Immature natural killer cell (primary cell): ENCODE measurements at regions not wholly inside any gene's neighbourhood (a gene's known extent, or its start where the extent isn't known, plus 50 kb on each side); places are given as distances from the start of the nearest gene placed in this dataset.
A peak's percentile ranks its signal among the peaks of the same experiment; 100 is the strongest.

ENCODE experiments used
- DNase-seq, 3 donors: peaks; one replicate each; pipeline ENCODE4 v3.0.0; 2022; ENCODE audit warnings: mixed read lengths in 1 of 3
- H3K27ac Mint-ChIP-seq, 6 donors: one replicate each; pipeline ENCODE4 v1.8.0; 2020; ENCODE audit warnings: mixed read lengths in 6 of 6, mild to moderate bottlenecking in 5 of 6, inconsistent platforms in 4 of 6, moderate library complexity in 3 of 6
- H3K27me3 Mint-ChIP-seq, 3 donors: one replicate each; pipeline ENCODE4 v1.8.0; 2020 to 2021; ENCODE audit warnings: low read depth in 3 of 3, mild to moderate bottlenecking in 3 of 3, mixed read lengths in 3 of 3, moderate library complexity in 3 of 3, inconsistent platforms in 1 of 3
- H3K36me3 Mint-ChIP-seq, 3 donors: one replicate each; pipeline ENCODE4 v1.8.0; 2020; ENCODE audit warnings: mixed read lengths in 3 of 3, inconsistent platforms in 2 of 3, mild to moderate bottlenecking in 2 of 3
- H3K4me1 Mint-ChIP-seq, 2 donors: one replicate each; pipeline ENCODE4 v1.8.0; 2020; ENCODE audit warnings: inconsistent platforms in 2 of 2, mild to moderate bottlenecking in 2 of 2, mixed read lengths in 2 of 2, moderate library complexity in 1 of 2
- H3K4me3 Mint-ChIP-seq, 5 donors: one replicate each; pipeline ENCODE4 v1.8.0; 2020; ENCODE audit warnings: mild to moderate bottlenecking in 5 of 5, mixed read lengths in 5 of 5, inconsistent platforms in 3 of 5, moderate library complexity in 3 of 5
- H3K9me3 Mint-ChIP-seq, 6 donors: one replicate each; pipeline ENCODE4 v1.8.0; 2020; ENCODE audit warnings: mild to moderate bottlenecking in 6 of 6, mixed read lengths in 6 of 6, inconsistent platforms in 4 of 6, moderate library complexity in 3 of 6

DNA sequence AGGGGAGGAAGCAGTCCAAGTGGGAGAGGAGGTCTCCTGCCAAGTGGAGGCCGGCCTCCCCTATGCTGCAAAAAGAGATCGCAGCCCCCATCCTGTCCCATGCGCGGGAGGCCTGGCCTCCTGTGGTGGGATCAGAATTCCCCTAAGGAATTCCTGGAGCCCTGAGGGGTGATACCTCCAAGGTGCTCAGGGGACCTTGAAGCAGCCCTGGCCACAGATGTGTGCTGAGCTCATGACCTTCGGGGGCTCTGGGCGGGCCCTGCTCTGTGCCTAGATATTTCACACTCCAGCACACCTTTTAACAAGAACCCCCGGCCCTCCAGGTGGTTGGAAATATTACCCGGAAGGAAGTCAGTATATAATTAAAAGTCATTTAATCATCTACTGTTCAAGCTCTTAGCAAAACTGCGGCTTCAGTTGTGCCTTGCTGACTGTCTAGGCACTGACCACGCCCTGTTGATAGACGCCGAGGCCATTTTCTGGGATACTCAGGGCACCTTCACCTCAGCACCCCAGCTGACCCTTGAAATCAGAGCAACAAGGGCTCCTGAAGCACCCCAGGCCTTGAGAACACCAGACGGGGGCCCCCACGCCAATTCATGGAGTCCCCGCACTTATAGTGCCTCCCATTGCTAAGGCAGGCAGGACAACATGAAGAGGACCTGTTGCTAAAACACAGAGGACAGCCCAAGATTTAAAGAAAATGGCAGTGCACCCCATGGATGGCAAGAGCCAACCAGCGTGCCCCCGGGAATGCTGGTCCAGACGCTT is 119.1 kb downstream of the NDUFA10 start:
- Mint-ChIP-seq H3K4me1 (peaks cover 0 to 3% of the 10 kb centered on the region in 2 donors), H3K36me3 (no peaks in the 10 kb centered on the region), H3K27ac (no peak overlapping the region), H3K9me3 (no peaks in the 10 kb centered on the region), H3K4me3 (no peak overlapping the region), H3K27me3 (peaks cover 0 to 2% (median 2%) of the 10 kb centered on the region in 3 donors)
- no peak for DNase-seq

- Mint-ChIP-seq H3K4me1 (peaks cover 0 to 1% of the 10 kb centered on the region in 2 donors), H3K27ac (no peak overlapping the region), H3K27me3 (peaks cover 0 to 2% (median 0%) of the 10 kb centered on the region in 3 donors), H3K9me3 (no peaks in the 10 kb centered on the region), H3K36me3 (no peaks in the 10 kb centered on the region), H3K4me3 (no peak overlapping the region)
- DNase-seq, result no peak
Measured at GRCh38 chr2:239905306-239905705, 119.8 kb downstream of the NDUFA10 start.

GRCh38 chr2:239904496-239904895 is 120.6 kb downstream of the NDUFA10 start:
- DNase-seq, result no peak
- H3K36me3 Mint-ChIP-seq, result no peaks in the 10 kb centered on the region

DNA sequence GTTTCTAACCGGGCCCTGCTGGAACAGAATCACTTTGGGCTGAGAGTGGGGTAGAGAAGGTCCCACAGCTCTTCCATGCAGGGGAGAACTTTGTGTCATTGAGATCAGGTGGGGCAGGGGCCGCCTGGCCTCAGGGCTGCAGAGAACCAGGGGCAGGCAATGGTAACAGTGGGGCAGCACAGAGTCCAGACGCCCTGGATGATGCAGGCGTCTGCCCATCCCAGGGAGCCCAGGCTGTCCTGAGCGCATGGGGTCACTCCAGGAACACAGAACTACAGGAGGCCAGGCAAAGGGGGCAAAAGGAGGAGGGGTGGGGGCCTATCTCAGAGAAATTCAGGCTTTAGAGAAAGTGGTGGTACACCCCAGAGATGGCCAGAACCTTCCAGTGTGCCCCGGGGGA is 121.3 kb downstream of the NDUFA10 start:
- H3K9me3 Mint-ChIP-seq, result no peaks in the 10 kb centered on the region
- no peak overlapping the region for H3K27ac Mint-ChIP-seq
- peaks cover 2 to 3% (median 2%) of the 10 kb centered on the region in 3 donors for H3K27me3 Mint-ChIP-seq
- no peaks in the 10 kb centered on the region for H3K36me3 Mint-ChIP-seq
- H3K4me3 Mint-ChIP-seq, result no peak overlapping the region
- DNase-seq, result no peak
- no peaks in the 10 kb centered on the region for H3K4me1 Mint-ChIP-seq

More at GRCh38 chr2:239904496-239904895, 120.6 kb downstream of the NDUFA10 start:
- Mint-ChIP-seq H3K4me3 (no peak overlapping the region), H3K27me3 (peaks cover 2% of the 10 kb centered on the region in 3 donors), H3K27ac (no peak overlapping the region), H3K9me3 (no peaks in the 10 kb centered on the region), H3K4me1 (no peaks in the 10 kb centered on the region)

DNA sequence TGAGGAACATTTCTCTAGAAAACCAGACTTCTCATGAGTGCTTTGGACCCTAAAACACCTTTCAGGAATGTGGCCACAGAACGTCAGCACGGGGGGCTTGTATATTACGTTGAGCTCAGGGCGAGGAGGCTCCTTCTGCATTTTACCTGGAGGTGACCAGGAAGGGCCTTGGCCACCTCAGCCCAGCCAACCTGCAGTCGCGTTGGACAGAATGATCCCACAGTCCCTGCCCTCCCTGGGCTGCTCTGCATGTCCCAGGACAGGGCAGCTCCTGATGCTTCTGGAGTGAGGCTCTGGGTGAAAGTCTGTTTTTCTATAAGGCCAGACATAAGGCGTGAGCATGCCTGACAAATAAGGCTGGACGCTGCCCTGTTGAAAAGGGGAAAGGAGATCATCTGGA is 121.9 kb downstream of the NDUFA10 start:
- peaks cover 0 to 3% (median 0%) of the 10 kb centered on the region in 6 donors for H3K9me3 Mint-ChIP-seq
- no peaks in the 10 kb centered on the region for H3K36me3 Mint-ChIP-seq
- no peak overlapping the region for H3K27ac Mint-ChIP-seq
- H3K4me1 Mint-ChIP-seq, result peaks cover 0 to 1% of the 10 kb centered on the region in 2 donors
- DNase-seq, result no peak
- peaks cover 2 to 3% (median 2%) of the 10 kb centered on the region in 3 donors for H3K27me3 Mint-ChIP-seq
- no peak overlapping the region for H3K4me3 Mint-ChIP-seq

- DNase-seq, result no peak
- Mint-ChIP-seq H3K4me1 (peaks cover 0 to 1% of the 10 kb centered on the region in 2 donors), H3K36me3 (no peaks in the 10 kb centered on the region), H3K27ac (no peak overlapping the region), H3K9me3 (peaks cover 0 to 3% (median 0%) of the 10 kb centered on the region in 6 donors), H3K4me3 (no peak overlapping the region), H3K27me3 (peaks cover 2 to 3% (median 2%) of the 10 kb centered on the region in 3 donors)
Measured at GRCh38 chr2:239902749-239903201, 122.4 kb downstream of the NDUFA10 start.

GRCh38 chr2:239898292-239898925 is 126.7 kb downstream of the NDUFA10 start:
- no peaks in the 10 kb centered on the region for H3K36me3 Mint-ChIP-seq
- DNase-seq, result no peak
- no peak overlapping the region for H3K27ac Mint-ChIP-seq
- H3K4me1 Mint-ChIP-seq, result peaks cover 0 to 1% of the 10 kb centered on the region in 2 donors
- H3K9me3 Mint-ChIP-seq, result peaks cover 0 to 3% (median 0%) of the 10 kb centered on the region in 6 donors
- peaks cover 3 to 9% (median 5%) of the 10 kb centered on the region in 3 donors for H3K27me3 Mint-ChIP-seq
- peak overlapping the region in 1 of 5 donors; percentile 32 for H3K4me3 Mint-ChIP-seq

GRCh38 chr2:239897596-239898235 is 127.4 kb downstream of the NDUFA10 start:
- peaks cover 0 to 3% (median 0%) of the 10 kb centered on the region in 6 donors for H3K9me3 Mint-ChIP-seq
- DNase-seq, result no peak
- peaks cover 0 to 1% of the 10 kb centered on the region in 2 donors for H3K4me1 Mint-ChIP-seq
- H3K4me3 Mint-ChIP-seq, result no peak overlapping the region
- H3K27me3 Mint-ChIP-seq, result peaks cover 3 to 9% (median 3%) of the 10 kb centered on the region in 3 donors
- peak overlapping the region in 1 of 6 donors; percentile 82 for H3K27ac Mint-ChIP-seq
- H3K36me3 Mint-ChIP-seq, result no peaks in the 10 kb centered on the region

- H3K36me3 Mint-ChIP-seq, result no peaks in the 10 kb centered on the region
- H3K4me1 Mint-ChIP-seq, result peaks cover 0 to 1% of the 10 kb centered on the region in 2 donors
- H3K27me3 Mint-ChIP-seq, result peaks cover 3 to 12% (median 3%) of the 10 kb centered on the region in 3 donors
- no peak overlapping the region for H3K4me3 Mint-ChIP-seq
- no peak for DNase-seq
- peaks cover 0 to 3% (median 0%) of the 10 kb centered on the region in 6 donors for H3K9me3 Mint-ChIP-seq
- H3K27ac Mint-ChIP-seq, result no peak overlapping the region
Measured at GRCh38 chr2:239896075-239896474, 129.1 kb downstream of the NDUFA10 start.

DNA sequence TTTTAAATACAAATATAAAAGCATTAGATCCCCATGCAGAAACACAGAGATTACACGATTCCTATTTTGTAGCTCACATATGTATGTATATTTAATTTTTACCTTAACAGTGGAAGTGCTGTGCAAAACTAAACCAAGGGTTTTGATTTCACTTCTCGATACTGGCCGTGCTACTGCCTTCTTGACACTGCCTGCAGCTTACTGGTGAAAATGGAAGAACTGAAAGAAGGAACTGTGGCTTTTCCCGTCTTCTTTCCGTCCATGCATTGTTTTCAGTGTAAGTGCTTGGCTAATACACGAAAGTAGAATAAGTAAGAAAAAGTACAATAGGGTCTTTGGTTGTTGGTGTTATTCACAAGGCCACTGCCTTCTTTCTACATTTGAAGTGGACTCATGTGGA is 129.5 kb downstream of the NDUFA10 start:
- no peak overlapping the region for H3K4me3 Mint-ChIP-seq
- H3K27ac Mint-ChIP-seq, result no peak overlapping the region
- H3K27me3 Mint-ChIP-seq, result peaks cover 3 to 12% (median 3%) of the 10 kb centered on the region in 3 donors
- peaks cover 0 to 3% (median 0%) of the 10 kb centered on the region in 6 donors for H3K9me3 Mint-ChIP-seq
- no peak for DNase-seq
- peaks cover 0 to 1% of the 10 kb centered on the region in 2 donors for H3K4me1 Mint-ChIP-seq
- H3K36me3 Mint-ChIP-seq, result no peaks in the 10 kb centered on the region

GRCh38 chr2:239895116-239895515 is 130.0 kb downstream of the NDUFA10 start:
- peaks cover 3 to 12% (median 3%) of the 10 kb centered on the region in 3 donors for H3K27me3 Mint-ChIP-seq
- H3K4me3 Mint-ChIP-seq, result no peak overlapping the region
- no peak for DNase-seq
- H3K4me1 Mint-ChIP-seq, result peaks cover 0 to 1% of the 10 kb centered on the region in 2 donors
- no peak overlapping the region for H3K27ac Mint-ChIP-seq
- no peaks in the 10 kb centered on the region for H3K36me3 Mint-ChIP-seq
- H3K9me3 Mint-ChIP-seq, result peaks cover 0 to 3% (median 0%) of the 10 kb centered on the region in 6 donors

DNA sequence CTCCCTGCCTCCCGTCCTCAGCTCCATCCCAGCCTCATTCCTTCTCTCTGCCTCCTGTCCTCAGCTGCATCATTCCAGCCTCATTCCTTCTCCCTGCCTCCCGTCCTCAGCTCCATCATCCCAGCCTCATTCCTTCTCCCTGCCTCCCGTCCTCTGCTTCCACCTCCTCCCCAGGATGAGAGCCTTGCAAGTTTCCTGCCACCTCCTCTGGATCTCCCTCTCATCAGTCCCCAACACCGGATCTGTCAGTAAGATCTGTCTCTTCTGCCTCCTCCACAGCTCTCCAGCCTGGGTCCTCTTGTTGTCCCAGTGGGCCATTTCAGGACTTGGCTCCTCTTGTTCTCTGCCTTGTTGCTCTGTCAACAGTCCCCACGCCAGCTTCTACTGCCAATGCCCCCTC is 130.9 kb downstream of the NDUFA10 start:
- Mint-ChIP-seq H3K4me1 (peaks cover 0 to 1% of the 10 kb centered on the region in 2 donors), H3K9me3 (peaks cover 0 to 3% (median 0%) of the 10 kb centered on the region in 6 donors), H3K36me3 (no peaks in the 10 kb centered on the region), H3K27ac (no peak overlapping the region), H3K27me3 (peaks cover 0 to 9% (median 3%) of the 10 kb centered on the region in 3 donors), H3K4me3 (no peak overlapping the region)
- no peak for DNase-seq

DNA sequence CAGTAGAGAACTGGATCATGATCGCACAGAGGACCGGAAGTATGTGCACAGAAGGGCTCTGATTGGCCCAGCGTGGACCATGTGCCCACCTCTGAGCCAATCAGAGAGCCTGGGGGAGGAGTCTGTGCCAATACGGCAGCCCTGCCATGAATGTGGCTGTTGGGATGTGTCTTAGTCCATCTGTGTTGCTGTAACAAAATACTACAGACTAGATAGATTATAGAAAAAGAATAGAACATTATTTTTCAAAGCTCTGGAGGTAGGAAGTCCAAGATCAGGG is 132.0 kb downstream of the NDUFA10 start:
- Mint-ChIP-seq H3K36me3 (no peaks in the 10 kb centered on the region), H3K27ac (peak overlapping the region in 1 of 6 donors; percentile 73), H3K4me3 (no peak overlapping the region), H3K27me3 (peaks cover 0 to 12% (median 3%) of the 10 kb centered on the region in 3 donors), H3K9me3 (no peaks in the 10 kb centered on the region), H3K4me1 (no peaks in the 10 kb centered on the region)
- no peak for DNase-seq
